Kidney epithelial cell (primary cell): ENCODE measurements at regions not wholly inside any gene's neighbourhood (a gene's known extent, or its start where the extent isn't known, plus 50 kb on each side); places are given as distances from the start of the nearest gene placed in this dataset.

Experiments used
- DNase-seq: peaks from one replicate; pipeline ENCODE4 v3.0.0-alpha.2; 2010; ENCODE audit warnings: low read depth
- H3K27me3 ChIP-seq: 2 replicates; pipeline ENCODE4 v1.6.0; 2011; ENCODE audit warnings: low read length; ENCODE audit not compliant: control insufficient read depth, insufficient read depth
- H3K36me3 ChIP-seq: 2 replicates; pipeline ENCODE4 v1.5.1; 2011; ENCODE audit warnings: low read length; ENCODE audit not compliant: control insufficient read depth, insufficient read depth
- H3K4me3 ChIP-seq: 2 replicates; pipeline ENCODE4 v1.5.1; 2011; ENCODE audit warnings: low read depth, mild to moderate bottlenecking, control low read depth, low read length
- TF ChIP-seq, protein P1 (sequence below): IDR thresholded peaks from 2 replicates; pipeline ENCODE4 v1.5.1; 2011; ENCODE audit warnings: mild to moderate bottlenecking, moderate library complexity, low read length, control low read depth, inconsistent platforms; ENCODE audit not compliant: insufficient read depth, poor library complexity, severe bottlenecking

DNA sequence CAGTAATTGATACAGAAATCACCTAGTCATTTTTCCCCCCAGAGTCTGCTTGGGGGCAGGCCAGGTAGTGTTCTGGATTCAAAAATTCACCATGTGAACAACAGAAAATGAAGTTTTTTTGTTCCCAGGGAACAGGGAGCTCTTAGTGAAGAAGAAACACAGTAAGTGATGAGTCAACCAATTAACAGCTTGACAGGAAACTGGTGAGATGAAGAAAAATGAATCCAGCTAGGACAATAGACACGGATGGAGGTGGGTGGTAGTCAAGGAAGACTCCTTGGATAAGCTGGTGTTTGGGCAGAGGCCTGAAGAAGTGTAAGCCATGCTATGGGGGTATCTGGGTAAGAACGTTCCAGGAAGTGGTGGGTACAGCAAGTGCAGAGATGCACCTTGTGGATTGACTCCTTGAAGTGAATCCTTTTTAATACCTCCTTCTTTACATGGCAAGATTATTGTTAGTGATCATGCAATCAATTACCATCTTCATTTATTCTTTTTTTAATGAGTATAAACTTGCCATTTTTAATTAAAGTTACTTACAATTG, 339.9 kb upstream of the RGMA start:
- no peaks in the 10 kb centered on the region for H3K27me3 ChIP-seq
- H3K4me3 ChIP-seq: no peak overlapping the region
- TF ChIP-seq, protein P1, sequence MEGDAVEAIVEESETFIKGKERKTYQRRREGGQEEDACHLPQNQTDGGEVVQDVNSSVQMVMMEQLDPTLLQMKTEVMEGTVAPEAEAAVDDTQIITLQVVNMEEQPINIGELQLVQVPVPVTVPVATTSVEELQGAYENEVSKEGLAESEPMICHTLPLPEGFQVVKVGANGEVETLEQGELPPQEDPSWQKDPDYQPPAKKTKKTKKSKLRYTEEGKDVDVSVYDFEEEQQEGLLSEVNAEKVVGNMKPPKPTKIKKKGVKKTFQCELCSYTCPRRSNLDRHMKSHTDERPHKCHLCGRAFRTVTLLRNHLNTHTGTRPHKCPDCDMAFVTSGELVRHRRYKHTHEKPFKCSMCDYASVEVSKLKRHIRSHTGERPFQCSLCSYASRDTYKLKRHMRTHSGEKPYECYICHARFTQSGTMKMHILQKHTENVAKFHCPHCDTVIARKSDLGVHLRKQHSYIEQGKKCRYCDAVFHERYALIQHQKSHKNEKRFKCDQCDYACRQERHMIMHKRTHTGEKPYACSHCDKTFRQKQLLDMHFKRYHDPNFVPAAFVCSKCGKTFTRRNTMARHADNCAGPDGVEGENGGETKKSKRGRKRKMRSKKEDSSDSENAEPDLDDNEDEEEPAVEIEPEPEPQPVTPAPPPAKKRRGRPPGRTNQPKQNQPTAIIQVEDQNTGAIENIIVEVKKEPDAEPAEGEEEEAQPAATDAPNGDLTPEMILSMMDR: no peak
- DNase-seq: no peak
- H3K36me3 ChIP-seq: no peaks in the 10 kb centered on the region

DNA sequence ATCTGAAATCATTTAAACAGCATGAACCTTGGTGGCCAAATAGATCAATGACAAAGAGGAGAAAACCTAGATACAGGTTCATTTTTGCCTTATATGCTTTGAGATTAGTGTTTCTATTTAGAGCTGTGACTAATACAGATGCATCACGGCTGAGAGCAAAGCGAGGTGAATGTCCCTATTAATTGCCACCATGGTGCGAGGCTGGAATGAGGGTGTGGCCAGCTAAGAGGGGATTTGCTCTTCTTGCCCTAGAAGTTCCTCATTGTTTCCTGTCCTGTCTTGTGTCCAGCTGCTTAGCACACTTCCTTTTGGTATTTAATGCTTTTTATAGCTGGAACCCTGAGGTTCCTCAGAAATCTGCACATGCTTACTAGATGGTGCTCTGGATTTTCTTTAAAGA, 339.1 kb upstream of the RGMA start:
- Histone ChIP-seq H3K27me3 (no peaks in the 10 kb centered on the region), H3K4me3 (no peak overlapping the region), H3K36me3 (no peaks in the 10 kb centered on the region)
- DNase-seq: no peak
- TF ChIP-seq, protein P1: no peak

DNA sequence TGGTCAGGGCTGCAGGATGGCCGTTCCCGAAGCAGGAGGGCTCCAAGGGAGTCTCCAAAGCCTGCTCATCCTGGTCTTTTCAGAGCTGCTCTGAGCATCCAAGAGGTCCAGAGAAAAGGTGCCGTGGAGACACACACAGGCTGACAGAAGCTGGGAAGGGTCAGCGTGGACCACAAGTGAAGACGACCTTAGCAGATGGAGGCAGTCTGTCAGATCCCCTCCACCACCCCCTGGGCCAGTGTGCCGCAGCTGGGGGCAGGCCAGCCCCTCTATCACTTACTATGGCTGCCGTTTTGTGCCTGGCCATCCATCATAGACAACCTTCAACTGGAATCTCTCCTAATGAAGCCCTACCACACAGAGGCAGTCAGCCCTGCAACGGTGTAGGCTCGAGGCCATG, 335.1 kb upstream of the RGMA start:
- H3K4me3 ChIP-seq: no peak overlapping the region
- H3K36me3 ChIP-seq: no peaks in the 10 kb centered on the region
- no peak for DNase-seq
- H3K27me3 ChIP-seq: no peaks in the 10 kb centered on the region
- TF ChIP-seq, protein P1: no peak

DNA sequence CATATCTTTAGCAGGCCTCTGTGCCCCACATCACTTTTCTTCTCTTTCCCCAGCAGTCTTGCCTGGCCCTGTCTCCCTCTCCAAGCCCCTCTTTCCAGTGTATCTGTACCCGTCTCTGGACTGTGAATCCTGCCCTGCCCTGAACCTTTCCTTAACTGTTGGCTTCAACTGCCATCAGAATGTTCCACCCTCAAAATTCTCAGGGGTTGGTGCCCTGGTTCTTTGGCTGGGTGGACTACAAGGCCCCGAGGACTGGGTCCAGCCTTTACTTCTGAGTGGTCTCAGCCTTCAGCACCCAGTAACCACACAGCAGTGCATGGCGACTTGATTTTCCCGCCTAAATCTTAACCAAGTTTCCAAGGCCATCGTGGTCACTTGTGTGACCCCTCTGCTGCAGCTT, 333.5 kb upstream of the RGMA start:
- TF ChIP-seq, protein P1: no peak
- Histone ChIP-seq H3K36me3 (no peaks in the 10 kb centered on the region), H3K27me3 (no peaks in the 10 kb centered on the region), H3K4me3 (no peak overlapping the region)
- DNase-seq: no peak

DNA sequence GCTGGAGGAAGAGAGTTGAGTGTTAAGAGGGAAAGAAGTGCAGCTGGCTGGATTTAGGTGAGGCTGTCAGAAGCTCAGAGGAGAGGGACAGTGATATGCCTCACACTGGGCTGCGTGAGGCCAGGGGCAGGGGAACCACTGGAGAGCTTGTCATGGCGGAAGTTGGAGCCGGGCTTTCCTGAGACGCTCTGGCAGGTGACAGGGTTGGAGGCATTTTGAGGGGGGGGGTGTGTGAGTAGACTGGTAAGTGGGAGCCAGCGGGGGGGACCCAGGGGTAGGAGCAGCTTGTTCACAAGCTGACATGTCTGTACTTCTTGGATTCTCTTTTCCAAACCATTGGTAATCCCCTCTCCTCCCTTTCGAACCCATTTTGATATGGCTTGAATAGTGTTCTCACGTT, 331.5 kb upstream of the RGMA start:
- TF ChIP-seq, protein P1: no peak
- no peak for DNase-seq
- H3K27me3 ChIP-seq: no peaks in the 10 kb centered on the region
- no peak overlapping the region for H3K4me3 ChIP-seq
- H3K36me3 ChIP-seq: no peaks in the 10 kb centered on the region

DNA sequence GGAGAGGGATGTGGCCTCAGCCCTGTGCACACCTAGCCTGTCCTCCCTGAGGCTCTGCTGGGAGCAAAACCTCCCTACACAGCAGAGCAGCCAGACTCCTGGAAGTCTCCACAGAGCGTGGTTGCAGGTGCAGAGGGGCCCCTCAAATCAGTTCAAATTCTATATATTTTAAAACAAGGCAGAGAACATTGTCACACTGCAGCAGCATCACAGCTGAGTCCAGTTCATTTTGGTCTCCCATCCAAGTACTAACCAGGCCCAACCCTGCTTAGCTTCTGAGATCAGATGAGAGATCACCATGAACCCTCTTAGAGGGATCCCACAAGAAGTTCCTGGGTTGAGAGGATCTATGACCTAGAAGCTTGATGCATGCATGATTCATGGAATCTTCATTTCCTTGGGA, 331.0 kb upstream of the RGMA start:
- TF ChIP-seq, protein P1: no peak
- H3K36me3 ChIP-seq: no peaks in the 10 kb centered on the region
- no peaks in the 10 kb centered on the region for H3K27me3 ChIP-seq
- DNase-seq: no peak
- no peak overlapping the region for H3K4me3 ChIP-seq
